Muscle of leg (tissue), 3 donors: ENCODE measurements at regions not wholly inside any gene's neighbourhood (a gene's known extent, or its start where the extent isn't known, plus 50 kb on each side); places are given as distances from the start of the nearest gene placed in this dataset.
A peak's percentile ranks its signal among the peaks of the same experiment; 100 is the strongest.

Experiments
- DNase-seq: peaks from one replicate; pipeline ENCODE4 v3.0.0; 2013
- H3K27ac ChIP-seq: one replicate; pipeline ENCODE4 v1.5.1; 2013; ENCODE audit warnings: mild to moderate bottlenecking, low read length, control low read depth
- H3K27me3 ChIP-seq: one replicate; pipeline ENCODE4 v1.6.1; 2013; ENCODE audit warnings: low read length; ENCODE audit not compliant: control insufficient read depth, insufficient read depth
- H3K36me3 ChIP-seq: one replicate; pipeline ENCODE4 v1.6.1; 2013; ENCODE audit warnings: low read length; ENCODE audit not compliant: control insufficient read depth, insufficient read depth
- H3K4me1 ChIP-seq: one replicate; pipeline ENCODE4 v1.6.1; 2013; ENCODE audit warnings: low read length; ENCODE audit not compliant: control insufficient read depth, insufficient read depth
- H3K4me3 ChIP-seq: one replicate; pipeline ENCODE4 v1.5.1; 2013; ENCODE audit warnings: low read length, control low read depth
- H3K9me3 ChIP-seq: replicated peaks from 2 replicates; pipeline ENCODE4 v1.6.1; 2013; ENCODE audit warnings: low read depth, low read length; ENCODE audit not compliant: control insufficient read depth
- WGBS: methylation state at CpG from one replicate; pipeline ENCODE4 v1.1.5; 2013; ENCODE audit warnings: missing lambda C conversion rate; ENCODE audit not compliant: insufficient coverage; 5-methylcytosine and 5-hydroxymethylcytosine counted together

DNA sequence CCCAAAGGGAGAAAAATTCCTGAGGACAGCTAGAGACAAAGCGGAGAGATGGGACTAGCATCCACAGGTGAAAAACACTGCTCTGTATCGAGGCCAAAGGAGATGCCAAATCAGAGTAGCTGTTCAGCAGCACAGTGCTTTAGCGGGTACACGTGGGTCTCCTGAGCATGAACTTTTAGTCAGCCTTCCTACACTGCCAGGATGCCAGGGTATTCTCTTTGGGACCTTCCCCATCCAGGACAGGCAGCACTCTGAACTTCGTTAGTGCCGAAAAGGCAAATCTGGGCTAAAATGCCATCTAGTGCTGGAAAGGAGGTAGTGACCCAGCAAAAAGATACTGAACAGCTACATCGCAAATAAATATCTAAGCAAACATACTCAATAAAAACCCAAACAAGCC is 64.9 kb downstream of the C6orf58 start:
- Histone ChIP-seq H3K27ac (no peak overlapping the region), H3K36me3 (no peaks in the 10 kb centered on the region), H3K27me3 (no peaks in the 10 kb centered on the region), H3K4me1 (no peaks in the 10 kb centered on the region), H3K9me3 (no peaks in the 10 kb centered on the region), H3K4me3 (no peak overlapping the region)
- peak; percentile 2 for DNase-seq
- 45% methylated on average over 4 of the region's 7 CpGs for WGBS
